Activated naive CD4-positive, alpha-beta T cell treated with anti-CD3 and anti-CD28 coated beads, Interleukin-2, amount 10 ng/mL, durations not matched to agents 7 days and 5 days (primary cell): ENCODE measurements at regions not wholly inside any gene's neighbourhood (a gene's known extent, or its start where the extent isn't known, plus 50 kb on each side); places are given as distances from the start of the nearest gene placed in this dataset.

ENCODE experiments used
- CTCF ChIA-PET: fragments of 350-600 bp; sonication (Branson Sonifier 250); formaldehyde crosslinking; loops from one replicate; lab custom pipeline; 2021; ENCODE audit warnings: antibody characterized with exemption; lab: Charles Lee
- DNase-seq: peaks from one replicate; pipeline ENCODE4 v3.0.0-alpha.2; 2020
- H3K27ac Mint-ChIP-seq: one replicate; pipeline ENCODE4 v1.8.0; 2021; ENCODE audit warnings: mild to moderate bottlenecking, moderate library complexity, mixed read lengths
- H3K27me3 Mint-ChIP-seq: one replicate; pipeline ENCODE4 v1.8.0; 2021; ENCODE audit warnings: mild to moderate bottlenecking, mixed read lengths
- H3K36me3 Mint-ChIP-seq: one replicate; pipeline ENCODE4 v1.8.0; 2021; ENCODE audit warnings: mixed read lengths
- H3K4me1 Mint-ChIP-seq: one replicate; pipeline ENCODE4 v1.8.0; 2021; ENCODE audit warnings: mixed read lengths
- H3K4me3 Mint-ChIP-seq: one replicate; pipeline ENCODE4 v1.8.0; 2021; ENCODE audit warnings: mild to moderate bottlenecking, moderate library complexity, mixed read lengths
- H3K9me3 Mint-ChIP-seq: one replicate; pipeline ENCODE4 v1.8.0; 2021; ENCODE audit warnings: mixed read lengths

DNA sequence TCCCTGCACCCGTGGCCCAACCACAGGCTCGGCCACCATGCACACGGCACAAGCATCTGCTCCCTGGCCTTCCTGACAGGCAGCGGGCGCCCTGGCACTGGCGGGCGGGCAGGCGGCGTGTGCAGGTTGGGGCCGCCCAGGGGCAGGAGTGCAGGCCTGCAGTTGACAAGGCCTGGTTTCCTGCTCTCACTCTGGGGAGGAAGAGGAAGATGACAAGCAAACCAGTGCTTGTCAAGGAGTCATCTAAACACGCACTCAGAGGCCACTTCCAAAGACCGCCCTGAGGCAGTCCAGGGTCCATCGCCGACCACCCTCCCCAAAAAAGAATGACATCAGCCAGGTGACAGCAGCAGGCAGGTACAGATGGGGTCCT, 65.3 kb upstream of the LINC01488 start:
- H3K4me1 Mint-ChIP-seq, result peaks cover 5% of the 10 kb centered on the region
- no peak overlapping the region for H3K4me3 Mint-ChIP-seq
- no peak overlapping the region for H3K27ac Mint-ChIP-seq
- peaks cover 2% of the 10 kb centered on the region for H3K9me3 Mint-ChIP-seq
- CTCF ChIA-PET, result no interaction called here
- H3K27me3 Mint-ChIP-seq, result peaks cover 6% of the 10 kb centered on the region
- no peak for DNase-seq
- no peaks in the 10 kb centered on the region for H3K36me3 Mint-ChIP-seq

GRCh38 chr11:69416762-69417698, 64.4 kb upstream of the LINC01488 start:
- Mint-ChIP-seq H3K4me1 (no peaks in the 10 kb centered on the region), H3K36me3 (no peaks in the 10 kb centered on the region), H3K4me3 (no peak overlapping the region), H3K9me3 (peaks cover 2% of the 10 kb centered on the region), H3K27ac (no peak overlapping the region), H3K27me3 (peaks cover 9% of the 10 kb centered on the region)
- CTCF ChIA-PET, result no interaction called here
- DNase-seq, result no peak

DNA sequence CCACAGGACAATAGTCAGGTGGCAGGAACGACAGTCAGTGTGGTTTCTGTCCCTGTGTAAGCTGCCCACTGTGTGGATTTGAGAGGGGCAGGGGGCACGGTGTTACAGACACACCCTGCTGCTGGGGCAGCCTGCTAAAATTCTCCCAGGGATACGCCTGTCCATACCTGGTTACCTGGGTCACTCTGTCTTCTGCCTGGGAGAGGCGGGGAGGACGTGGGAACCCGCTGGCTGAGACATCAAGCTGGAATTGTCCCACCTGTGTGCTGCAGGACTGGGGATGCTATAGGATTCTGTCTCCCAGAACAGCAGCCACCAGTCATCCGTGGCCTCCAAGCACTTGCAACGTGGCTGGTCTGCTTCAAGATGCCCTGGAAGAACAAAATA, 63.8 kb upstream of the LINC01488 start:
- Mint-ChIP-seq H3K27ac (no peak overlapping the region), H3K9me3 (peaks cover 2% of the 10 kb centered on the region), H3K4me3 (no peak overlapping the region), H3K4me1 (no peaks in the 10 kb centered on the region), H3K27me3 (peaks cover 11% of the 10 kb centered on the region), H3K36me3 (no peaks in the 10 kb centered on the region)
- CTCF ChIA-PET, result no interaction called here
- DNase-seq, result no peak

DNA sequence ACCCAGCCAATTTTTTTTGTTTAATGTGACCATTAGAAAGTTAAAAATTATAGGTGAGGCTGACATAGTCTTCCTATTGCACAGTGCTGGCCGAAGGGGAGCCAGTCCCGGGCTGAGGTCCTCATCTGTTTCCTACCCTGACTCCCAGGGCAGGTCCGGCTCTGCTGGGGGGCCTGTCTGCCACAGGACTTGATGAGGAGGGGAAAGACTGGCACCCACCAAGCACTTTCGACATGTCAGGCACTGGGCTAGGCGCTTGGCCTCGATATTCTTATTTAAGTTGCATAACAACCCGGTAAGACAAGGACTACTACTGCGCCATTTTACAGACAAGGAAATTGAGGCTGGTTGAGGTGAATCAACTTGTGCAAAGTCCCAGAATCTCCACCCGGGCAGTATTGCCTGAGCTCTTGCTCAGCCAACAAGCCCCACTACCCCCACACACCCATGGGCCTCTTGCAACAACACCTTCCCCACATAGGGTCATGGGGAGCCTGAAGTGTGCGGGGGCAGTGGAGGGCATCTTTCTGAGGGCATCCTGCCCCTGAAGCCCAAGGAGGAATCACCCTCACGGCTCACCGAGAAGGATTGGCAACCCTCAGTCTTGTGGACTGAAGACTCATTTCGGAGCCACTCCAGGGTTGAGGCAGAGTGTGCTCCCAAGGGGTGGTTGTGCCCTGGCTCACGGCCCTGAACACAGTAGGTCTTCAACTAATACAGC, 62.7 kb upstream of the LINC01488 start:
- no peak for DNase-seq
- no peaks in the 10 kb centered on the region for H3K4me1 Mint-ChIP-seq
- CTCF ChIA-PET, result no interaction called here
- peaks cover 13% of the 10 kb centered on the region for H3K27me3 Mint-ChIP-seq
- H3K36me3 Mint-ChIP-seq, result no peaks in the 10 kb centered on the region
- H3K27ac Mint-ChIP-seq, result no peak overlapping the region
- H3K9me3 Mint-ChIP-seq, result peaks cover 3% of the 10 kb centered on the region
- H3K4me3 Mint-ChIP-seq, result no peak overlapping the region

GRCh38 chr11:69419662-69420395, 61.6 kb upstream of the LINC01488 start:
- no peaks in the 10 kb centered on the region for H3K36me3 Mint-ChIP-seq
- no peak overlapping the region for H3K27ac Mint-ChIP-seq
- CTCF ChIA-PET, result no interaction called here
- H3K27me3 Mint-ChIP-seq, result peaks cover 16% of the 10 kb centered on the region
- H3K4me3 Mint-ChIP-seq, result no peak overlapping the region
- no peak for DNase-seq
- H3K9me3 Mint-ChIP-seq, result peaks cover 8% of the 10 kb centered on the region
- H3K4me1 Mint-ChIP-seq, result no peaks in the 10 kb centered on the region

DNA sequence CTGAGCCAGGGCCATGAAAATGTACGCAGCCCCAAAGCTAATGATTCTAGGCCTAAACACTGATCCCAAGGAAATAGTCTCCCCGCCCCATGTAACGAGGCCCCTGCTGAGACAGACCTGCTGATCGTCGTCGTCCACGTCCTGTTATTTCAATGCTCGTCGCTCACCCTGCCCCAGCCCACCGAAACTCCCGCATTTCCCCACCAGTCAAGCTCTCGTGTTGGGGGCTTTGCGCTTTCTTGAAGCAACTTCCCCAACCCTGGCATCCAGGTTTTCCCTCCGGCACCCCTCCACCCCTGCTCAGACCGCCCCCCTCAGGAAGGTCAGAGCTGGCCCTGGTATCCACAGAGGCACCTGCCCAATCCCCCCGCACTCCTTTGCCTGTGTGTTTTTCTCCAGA, 58.8 kb upstream of the LINC01488 start:
- peaks cover 29% of the 10 kb centered on the region for H3K27me3 Mint-ChIP-seq
- DNase-seq, result no peak
- peaks cover 9% of the 10 kb centered on the region for H3K9me3 Mint-ChIP-seq
- H3K27ac Mint-ChIP-seq, result no peak overlapping the region
- CTCF ChIA-PET, result no interaction called here
- no peak overlapping the region for H3K4me3 Mint-ChIP-seq
- H3K36me3 Mint-ChIP-seq, result no peaks in the 10 kb centered on the region
- H3K4me1 Mint-ChIP-seq, result peaks cover 10% of the 10 kb centered on the region

GRCh38 chr11:69423181-69423580, 58.3 kb upstream of the LINC01488 start:
- H3K4me1 Mint-ChIP-seq, result peaks cover 10% of the 10 kb centered on the region
- peaks cover 27% of the 10 kb centered on the region for H3K27me3 Mint-ChIP-seq
- CTCF ChIA-PET, result no interaction called here
- peaks cover 9% of the 10 kb centered on the region for H3K9me3 Mint-ChIP-seq
- no peak for DNase-seq
- H3K36me3 Mint-ChIP-seq, result no peaks in the 10 kb centered on the region
- no peak overlapping the region for H3K27ac Mint-ChIP-seq
- H3K4me3 Mint-ChIP-seq, result no peak overlapping the region

DNA sequence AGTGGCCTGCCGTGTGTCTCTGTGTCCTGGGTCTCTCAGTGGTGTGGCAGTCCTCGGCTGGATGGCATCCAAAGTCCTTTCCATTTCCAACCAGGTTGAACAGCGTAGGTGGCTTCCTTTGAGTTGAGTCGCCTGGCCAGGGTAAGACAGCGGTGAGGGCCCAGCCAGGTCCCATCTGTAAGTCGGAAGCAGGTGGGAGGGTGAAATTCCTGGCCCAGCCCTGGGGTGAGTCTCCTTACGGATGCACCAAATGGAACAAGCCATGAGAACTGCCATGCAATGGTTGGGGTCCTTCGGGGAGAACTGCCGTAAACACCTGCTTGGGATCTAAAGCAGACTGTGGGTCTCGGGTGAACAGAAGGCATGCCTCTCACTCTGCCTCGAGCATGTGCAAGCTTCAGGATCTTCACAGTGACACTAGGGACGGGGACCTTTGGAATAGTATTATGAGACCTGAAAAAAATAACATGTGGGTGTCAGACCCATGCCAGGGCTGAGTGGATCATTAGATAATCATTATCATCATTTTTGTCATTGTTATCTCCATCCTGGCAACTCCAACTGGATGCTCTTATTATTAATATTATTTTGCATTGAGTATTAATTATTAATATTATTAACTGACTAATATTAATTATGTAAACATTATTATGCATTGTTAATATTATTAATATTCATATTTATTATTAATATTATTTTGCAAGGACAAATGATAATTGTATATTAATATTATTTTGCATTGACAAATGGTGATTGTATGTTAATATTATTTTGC, 57.7 kb upstream of the LINC01488 start:
- Mint-ChIP-seq H3K4me1 (peaks cover 10% of the 10 kb centered on the region), H3K9me3 (peaks cover 9% of the 10 kb centered on the region), H3K27ac (no peak overlapping the region), H3K36me3 (no peaks in the 10 kb centered on the region), H3K4me3 (no peak overlapping the region), H3K27me3 (peaks cover 27% of the 10 kb centered on the region)
- CTCF ChIA-PET, result no interaction called here
- DNase-seq, result no peak

- H3K27me3 Mint-ChIP-seq, result peaks cover 27% of the 10 kb centered on the region
- peaks cover 9% of the 10 kb centered on the region for H3K9me3 Mint-ChIP-seq
- H3K36me3 Mint-ChIP-seq, result no peaks in the 10 kb centered on the region
- H3K4me1 Mint-ChIP-seq, result peaks cover 10% of the 10 kb centered on the region
- CTCF ChIA-PET, result no interaction called here
- no peak for DNase-seq
- H3K27ac Mint-ChIP-seq, result no peak overlapping the region
- no peak overlapping the region for H3K4me3 Mint-ChIP-seq
Observed at GRCh38 chr11:69424748-69425147, 56.7 kb upstream of the LINC01488 start.

DNA sequence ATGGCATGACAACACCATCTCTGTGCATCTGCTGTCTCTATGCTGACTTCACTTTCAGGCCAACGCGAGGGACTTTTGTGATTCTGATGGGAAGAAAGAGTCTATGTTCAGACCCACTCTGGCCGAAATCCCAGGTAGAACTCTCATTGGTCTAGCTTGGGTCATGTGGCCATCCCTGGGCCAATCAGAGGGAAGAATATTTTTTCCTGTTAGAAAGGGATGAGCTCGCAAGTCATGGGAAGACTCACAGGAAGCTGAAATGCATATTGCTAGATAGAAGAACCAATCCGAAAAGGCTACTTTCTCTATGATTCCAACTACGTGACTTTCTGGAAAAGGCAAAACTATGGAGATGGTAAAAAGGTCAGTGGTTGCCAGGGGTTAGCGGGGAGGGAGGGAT, 56.0 kb upstream of the LINC01488 start:
- no peak for DNase-seq
- H3K4me1 Mint-ChIP-seq, result peaks cover 10% of the 10 kb centered on the region
- H3K9me3 Mint-ChIP-seq, result peaks cover 9% of the 10 kb centered on the region
- no peak overlapping the region for H3K4me3 Mint-ChIP-seq
- no peak overlapping the region for H3K27ac Mint-ChIP-seq
- CTCF ChIA-PET, result no interaction called here
- no peaks in the 10 kb centered on the region for H3K36me3 Mint-ChIP-seq
- H3K27me3 Mint-ChIP-seq, result peaks cover 29% of the 10 kb centered on the region

DNA sequence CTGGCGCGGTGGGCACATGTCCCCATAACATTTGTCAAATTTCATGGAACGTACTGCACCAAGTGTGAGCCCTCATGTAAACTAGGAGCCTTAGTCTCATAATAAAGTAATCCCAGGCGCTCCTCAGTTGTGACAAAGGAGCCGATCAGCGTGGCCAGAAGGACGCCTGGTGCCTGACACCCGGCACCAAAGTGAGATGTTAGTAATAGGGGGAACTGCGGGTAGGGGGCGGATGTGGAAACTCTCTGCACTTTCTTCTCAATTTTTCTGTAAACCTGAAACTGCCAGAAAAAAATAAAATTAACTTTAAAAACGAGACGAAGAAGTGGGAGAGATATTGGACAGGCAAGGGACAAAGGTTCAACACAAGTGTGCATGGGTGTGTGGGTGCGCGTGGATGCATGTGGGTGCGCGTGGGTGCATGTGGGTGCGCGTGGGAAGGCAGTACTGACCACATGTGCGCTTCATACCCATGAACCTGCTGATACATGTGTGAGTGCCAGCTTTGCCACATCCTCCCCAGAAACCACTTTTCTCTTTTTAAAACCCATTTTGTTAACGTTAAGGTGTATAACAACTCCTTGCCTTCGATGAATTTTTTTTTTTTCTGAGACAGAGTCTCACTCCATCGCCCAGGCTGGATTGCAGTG, 55.4 kb upstream of the LINC01488 start:
- Mint-ChIP-seq H3K4me1 (peaks cover 10% of the 10 kb centered on the region), H3K27me3 (peaks cover 31% of the 10 kb centered on the region), H3K4me3 (no peak overlapping the region), H3K27ac (no peak overlapping the region), H3K36me3 (no peaks in the 10 kb centered on the region), H3K9me3 (peaks cover 9% of the 10 kb centered on the region)
- no peak for DNase-seq
- CTCF ChIA-PET, result no interaction called here

GRCh38 chr11:69427337-69427736, 54.1 kb upstream of the LINC01488 start:
- Mint-ChIP-seq H3K27me3 (peaks cover 30% of the 10 kb centered on the region), H3K27ac (peak overlapping the region; percentile 51), H3K36me3 (no peaks in the 10 kb centered on the region), H3K9me3 (peaks cover 9% of the 10 kb centered on the region), H3K4me3 (no peak overlapping the region), H3K4me1 (peaks cover 10% of the 10 kb centered on the region)
- DNase-seq, result no peak
- CTCF ChIA-PET, result no interaction called here
